KMS-11 (cell line): ENCODE measurements at regions not wholly inside any gene's neighbourhood (a gene's known extent, or its start where the extent isn't known, plus 50 kb on each side); places are given as distances from the start of the nearest gene placed in this dataset.
"Not testable (repeated sequence)": the region's sequence is repeated elsewhere in the genome, so short reads cannot be mapped to it uniquely, and the experiment has no call there.

Experiments
- H2AFZ ChIP-seq: fragments of 200-600 bp; sonication (generic); 2 replicates; pipeline ENCODE4 v1.6.1; 2016; ENCODE audit warnings: antibody characterized with exemption, mixed run types, low read depth
- H3K27ac ChIP-seq: fragments of 200-600 bp; sonication (generic); 2 replicates; pipeline ENCODE4 v1.6.1; 2016; ENCODE audit warnings: mild to moderate bottlenecking, mixed run types
- H3K27me3 ChIP-seq: fragments of 200-600 bp; sonication (generic); 2 replicates; pipeline ENCODE4 v1.6.1; 2017; ENCODE audit warnings: mild to moderate bottlenecking, low read depth, mixed run types, moderate library complexity; ENCODE audit not compliant: insufficient read depth
- H3K36me3 ChIP-seq: fragments of 200-600 bp; sonication (generic); 2 replicates; pipeline ENCODE4 v1.6.1; 2017; ENCODE audit warnings: mild to moderate bottlenecking, mixed run types; ENCODE audit not compliant: insufficient read depth
- H3K4me1 ChIP-seq: fragments of 200-600 bp; sonication (generic); 2 replicates; pipeline ENCODE4 v1.6.1; 2016; ENCODE audit warnings: mild to moderate bottlenecking, low read depth, mixed run types; ENCODE audit not compliant: poor library complexity, severe bottlenecking
- H3K4me2 ChIP-seq: fragments of 200-600 bp; sonication (generic); 2 replicates; pipeline ENCODE4 v1.7.0; 2016; ENCODE audit warnings: mild to moderate bottlenecking, mixed run types
- H3K4me3 ChIP-seq: fragments of 200-600 bp; sonication (generic); IDR thresholded peaks from 2 replicates; pipeline ENCODE4 v1.6.1; 2017; ENCODE audit warnings: low read depth, low read length, mixed read lengths; ENCODE audit not compliant: insufficient read depth
- H3K79me2 ChIP-seq: fragments of 200-600 bp; sonication (generic); 2 replicates; pipeline ENCODE4 v1.6.1; 2016; ENCODE audit warnings: low read depth, mixed run types; ENCODE audit not compliant: insufficient read depth
- H3K9ac ChIP-seq: fragments of 200-600 bp; sonication (generic); 2 replicates; pipeline ENCODE4 v1.6.1; 2016; ENCODE audit warnings: mild to moderate bottlenecking, mixed run types
- H4K20me1 ChIP-seq: fragments of 200-600 bp; sonication (generic); 2 replicates; pipeline ENCODE4 v1.6.1; 2016; ENCODE audit warnings: mild to moderate bottlenecking, mixed run types; ENCODE audit not compliant: insufficient read depth
- CTCF ChIP-seq: fragments of 200-600 bp; sonication (generic); conservative IDR thresholded peaks from 2 replicates; pipeline ENCODE4 v1.6.1; 2017; ENCODE audit warnings: low read depth, mild to moderate bottlenecking, antibody characterized with exemption, low read length, moderate library complexity, mixed read lengths

GRCh38 chrX:80550722-80551121, 130.5 kb downstream of the TENT5D start:
- Histone ChIP-seq H3K79me2 (no peaks in the 10 kb centered on the region), H3K4me1 (no peaks in the 10 kb centered on the region), H3K27me3 (no peaks in the 10 kb centered on the region), H2AFZ (no peak overlapping the region), H3K9ac (no peak overlapping the region), H3K4me3 (no peak overlapping the region), H4K20me1 (no peaks in the 10 kb centered on the region), H3K4me2 (no peak overlapping the region), H3K27ac (no peak overlapping the region), H3K36me3 (no peaks in the 10 kb centered on the region)
- TF ChIP-seq CTCF = no peak

GRCh38 chrX:80556148-80556547, 135.9 kb downstream of the TENT5D start:
- no peaks in the 10 kb centered on the region for H3K36me3 ChIP-seq
- H3K4me2 ChIP-seq = no peak overlapping the region
- TF ChIP-seq CTCF = no peak
- H3K4me3 ChIP-seq = no peak overlapping the region
- no peaks in the 10 kb centered on the region for H3K79me2 ChIP-seq
- no peak overlapping the region for H3K27ac ChIP-seq
- H3K9ac ChIP-seq = no peak overlapping the region
- no peak overlapping the region for H2AFZ ChIP-seq
- no peaks in the 10 kb centered on the region for H4K20me1 ChIP-seq
- H3K27me3 ChIP-seq = no peaks in the 10 kb centered on the region
- H3K4me1 ChIP-seq = no peaks in the 10 kb centered on the region

DNA sequence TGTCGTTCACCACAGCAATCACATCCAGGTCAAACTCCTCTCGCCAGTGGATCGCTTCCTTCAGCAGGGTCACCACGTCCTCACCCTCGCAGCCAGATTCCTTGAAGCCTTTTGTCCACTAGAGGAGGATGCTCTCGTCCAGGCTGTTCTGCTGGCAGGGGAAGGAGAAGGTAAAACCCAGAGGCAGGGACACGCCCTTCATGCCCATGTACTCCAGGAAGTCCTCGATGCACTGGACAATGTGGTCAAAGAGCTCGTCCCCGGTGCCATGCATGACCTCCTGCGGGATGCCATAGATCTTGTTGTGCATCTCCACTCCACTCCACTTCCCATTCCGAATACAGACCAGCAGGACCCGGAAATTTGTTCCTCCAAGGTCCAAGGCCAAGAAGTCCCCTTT, 152.4 kb downstream of the TENT5D start:
- H3K4me3 ChIP-seq = no peak overlapping the region
- no peaks in the 10 kb centered on the region for H3K4me1 ChIP-seq
- no peaks in the 10 kb centered on the region for H4K20me1 ChIP-seq
- H3K4me2 ChIP-seq = no peak overlapping the region
- no peaks in the 10 kb centered on the region for H3K79me2 ChIP-seq
- no peak overlapping the region for H3K27ac ChIP-seq
- no peak for TF ChIP-seq CTCF
- no peaks in the 10 kb centered on the region for H3K36me3 ChIP-seq
- no peak overlapping the region for H3K9ac ChIP-seq
- no peak overlapping the region for H2AFZ ChIP-seq
- no peaks in the 10 kb centered on the region for H3K27me3 ChIP-seq

GRCh38 chrX:80573275-80573674, 153.0 kb downstream of the TENT5D start:
- no peaks in the 10 kb centered on the region for H4K20me1 ChIP-seq
- no peak overlapping the region for H3K27ac ChIP-seq
- H2AFZ ChIP-seq = no peak overlapping the region
- no peaks in the 10 kb centered on the region for H3K27me3 ChIP-seq
- no peak overlapping the region for H3K9ac ChIP-seq
- no peaks in the 10 kb centered on the region for H3K79me2 ChIP-seq
- no peak overlapping the region for H3K4me2 ChIP-seq
- no peaks in the 10 kb centered on the region for H3K36me3 ChIP-seq
- no peak for TF ChIP-seq CTCF
- H3K4me1 ChIP-seq = no peaks in the 10 kb centered on the region
- H3K4me3 ChIP-seq = no peak overlapping the region

GRCh38 chrX:80574486-80575086, 154.3 kb downstream of the TENT5D start:
- not testable (repeated sequence) for H3K27me3 ChIP-seq, H3K36me3 ChIP-seq, H3K4me1 ChIP-seq, H3K4me2 ChIP-seq, H3K4me3 ChIP-seq, H3K9ac ChIP-seq, H3K27ac ChIP-seq, H4K20me1 ChIP-seq, H3K79me2 ChIP-seq, H2AFZ ChIP-seq
